ENCODE measurements at regions not wholly inside any gene's neighbourhood (a gene's known extent, or its start where the extent isn't known, plus 50 kb on each side); places are given as distances from the start of the nearest gene placed in this dataset.
A peak's percentile ranks its signal among the peaks of the same experiment; 100 is the strongest.
"Not testable (repeated sequence)": the region's sequence is repeated elsewhere in the genome, so short reads cannot be mapped to it uniquely, and the experiment has no call there.

DNA sequence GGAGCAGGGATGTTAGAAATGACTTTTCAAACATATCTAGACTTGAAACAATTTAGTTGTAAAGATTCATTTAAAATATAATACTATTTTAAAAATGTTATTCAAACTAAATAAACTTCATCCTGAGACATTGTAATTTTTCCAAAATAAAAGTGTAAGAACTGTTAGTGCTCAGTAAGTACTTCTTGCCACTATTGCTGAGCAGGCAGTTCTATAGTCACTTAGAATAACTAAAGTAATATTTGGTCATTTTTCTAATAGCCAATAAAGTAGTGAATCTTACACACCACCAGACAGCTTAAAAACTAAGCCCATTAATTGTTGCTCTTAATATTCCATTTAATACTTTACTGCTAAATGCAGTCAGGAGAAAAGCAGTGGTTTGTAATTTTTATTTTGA lies 1120.0 kb upstream of the CDH10 start:
- in situ Hi-C loops (cut with MboI; ENCODE audit: low pct_unique_long_range_greater_than_20kb, low sequenced_read_pairs): no loop called here
- no peak for DNase-seq

DNA sequence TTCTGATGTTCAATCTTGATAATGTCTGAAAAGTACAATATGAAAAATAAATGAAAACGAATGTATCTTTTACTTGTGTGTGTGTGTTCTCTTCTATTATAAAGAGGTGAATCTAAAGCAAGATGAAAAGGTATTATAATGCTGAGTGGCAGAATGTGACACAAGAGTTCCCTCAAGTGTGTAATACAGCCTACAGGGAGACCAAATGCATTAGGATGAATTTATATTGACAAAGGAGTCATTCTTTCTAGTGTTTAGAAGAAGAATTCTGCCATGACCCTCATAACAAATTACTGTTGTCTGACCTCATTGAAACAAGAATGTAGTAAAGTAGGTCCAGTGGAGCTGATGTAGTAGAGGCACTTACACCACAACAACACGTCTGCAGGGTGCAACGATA lies 1119.0 kb upstream of the CDH10 start:
- in situ Hi-C loops (cut with MboI; ENCODE audit: low pct_unique_long_range_greater_than_20kb, low sequenced_read_pairs): no loop called here
- DNase-seq: no peak

DNA sequence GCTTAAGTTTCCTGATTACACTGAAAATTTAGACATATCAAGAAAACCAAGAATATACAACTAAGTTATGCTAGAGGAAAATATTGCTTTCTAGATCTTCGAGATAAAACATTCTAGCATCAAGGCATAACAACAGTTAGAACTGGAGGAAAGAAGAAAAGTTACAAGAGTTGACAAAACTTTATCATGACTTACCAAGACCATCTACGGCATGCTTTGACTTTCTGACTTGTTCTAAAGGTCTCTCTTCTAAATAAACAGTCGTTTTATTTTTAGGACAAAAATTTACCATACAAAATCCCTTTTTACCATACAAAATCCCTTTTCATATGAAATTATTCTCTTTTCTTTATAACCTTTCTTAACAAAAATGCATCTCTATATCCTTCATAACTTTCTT lies 1110.1 kb upstream of the CDH10 start:
- DNase-seq: peak; percentile 3
- in situ Hi-C loops (cut with MboI; ENCODE audit: low pct_unique_long_range_greater_than_20kb, low sequenced_read_pairs): no loop called here

DNA sequence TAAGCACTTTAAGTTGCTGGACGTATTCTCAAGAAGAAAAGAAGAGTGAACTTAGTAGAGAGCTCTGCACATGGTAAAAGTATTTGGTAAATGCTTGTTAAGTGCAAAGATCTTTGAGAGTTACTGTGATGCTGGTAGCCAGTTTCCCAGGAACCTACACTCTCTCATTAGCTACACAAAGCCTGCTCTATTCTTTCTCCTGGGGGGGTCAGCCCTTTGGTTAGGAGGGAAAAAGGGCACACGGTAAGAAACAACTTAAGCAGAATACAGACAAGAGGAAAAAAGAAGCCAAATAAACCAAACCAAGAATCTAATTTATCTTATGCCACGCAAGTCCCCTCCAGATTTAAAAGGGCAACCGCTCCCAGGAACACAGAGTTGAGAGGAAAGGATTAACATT lies 1100.1 kb upstream of the CDH10 start:
- in situ Hi-C loops (cut with MboI; ENCODE audit: low pct_unique_long_range_greater_than_20kb, low sequenced_read_pairs): no loop called here
- no peak for DNase-seq

DNA sequence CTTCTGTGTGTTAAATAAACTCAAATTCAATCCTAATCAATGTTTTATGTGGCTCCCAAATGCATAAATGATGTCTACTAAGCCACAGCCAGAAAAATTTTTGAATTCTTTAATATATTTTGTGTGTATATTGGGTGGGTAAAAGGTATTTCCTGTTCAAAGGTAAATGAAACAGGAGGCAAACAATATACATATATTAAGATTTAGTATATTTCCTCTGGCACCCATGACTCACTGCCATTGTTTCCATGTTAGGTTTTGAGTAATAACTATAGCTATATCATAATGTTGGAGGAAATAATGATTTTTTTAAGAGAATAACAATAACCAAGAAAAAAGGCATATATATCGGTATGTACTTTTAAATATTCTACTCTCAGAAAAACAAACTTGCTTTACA lies 1071.9 kb upstream of the CDH10 start:
- DNase-seq: no peak
- in situ Hi-C loops (cut with MboI; ENCODE audit: low pct_unique_long_range_greater_than_20kb, low sequenced_read_pairs): no loop called here

DNA sequence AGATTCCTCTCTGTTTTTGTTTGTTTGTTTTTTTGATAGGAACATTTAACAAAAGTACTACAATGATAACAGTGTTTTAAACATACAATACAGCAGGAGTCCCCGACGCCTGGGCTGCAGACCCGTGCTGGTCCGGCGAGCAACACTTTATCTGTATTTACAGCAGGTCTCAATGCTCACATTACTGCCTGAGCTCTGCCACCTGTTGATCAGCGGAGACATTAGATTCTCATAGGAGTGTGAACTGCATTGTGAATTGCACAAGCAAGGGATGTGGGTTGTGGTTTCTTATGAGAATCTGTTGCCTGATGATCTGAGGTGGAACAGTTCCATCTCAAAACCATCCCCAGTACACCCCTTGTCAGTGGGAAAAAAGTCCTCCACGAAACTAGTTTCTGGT lies 1068.5 kb upstream of the CDH10 start:
- DNase-seq: peak; percentile 1

DNA sequence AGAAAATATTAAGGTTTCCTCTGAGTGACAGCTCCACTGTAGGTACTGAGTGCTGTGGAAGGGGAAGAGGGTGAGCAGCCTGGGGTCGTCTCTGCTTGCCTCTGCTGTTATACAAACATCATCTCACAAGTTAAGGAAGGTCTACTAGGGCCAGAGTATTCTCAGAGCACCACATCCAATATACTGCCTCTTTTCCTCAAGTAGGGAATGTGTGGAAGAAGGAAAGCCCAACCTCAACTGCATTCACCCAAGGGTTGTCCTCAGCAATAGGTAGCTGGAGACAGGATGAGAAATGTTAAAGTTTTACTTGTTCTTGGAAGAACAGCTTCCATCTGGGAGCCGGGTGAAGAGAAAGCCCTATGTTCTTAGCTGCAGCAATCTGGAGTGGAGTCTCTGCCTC lies 1062.3 kb upstream of the CDH10 start:
- DNase-seq: no peak
- in situ Hi-C loops (cut with MboI; ENCODE audit: low pct_unique_long_range_greater_than_20kb, low sequenced_read_pairs): no loop called here

More for the DNA sequence above, 1068.5 kb upstream of the CDH10 start:
- in situ Hi-C loops (cut with MboI; ENCODE audit: low pct_unique_long_range_greater_than_20kb, low sequenced_read_pairs): no loop called here

DNA sequence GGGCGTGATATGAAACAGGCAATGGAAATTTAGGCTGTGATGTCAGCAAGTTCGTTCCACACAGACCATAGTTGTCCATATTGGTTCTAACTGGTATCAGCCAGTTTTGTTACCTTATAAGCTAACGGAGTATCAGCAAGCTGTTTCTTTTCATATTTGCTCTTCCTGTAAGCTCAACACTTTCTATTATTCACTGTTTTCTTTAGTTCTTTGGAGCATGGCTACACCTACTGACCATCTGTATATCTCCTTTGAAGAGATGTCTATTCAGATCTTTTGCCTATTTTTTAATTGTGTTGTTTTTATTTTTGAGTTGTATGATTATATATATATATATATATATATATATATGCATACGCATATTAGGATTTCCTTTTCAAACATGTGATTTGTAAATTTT lies 1057.2 kb upstream of the CDH10 start:
- DNase-seq: no peak
- in situ Hi-C loops (cut with MboI; ENCODE audit: low pct_unique_long_range_greater_than_20kb, low sequenced_read_pairs): no loop called here

DNA sequence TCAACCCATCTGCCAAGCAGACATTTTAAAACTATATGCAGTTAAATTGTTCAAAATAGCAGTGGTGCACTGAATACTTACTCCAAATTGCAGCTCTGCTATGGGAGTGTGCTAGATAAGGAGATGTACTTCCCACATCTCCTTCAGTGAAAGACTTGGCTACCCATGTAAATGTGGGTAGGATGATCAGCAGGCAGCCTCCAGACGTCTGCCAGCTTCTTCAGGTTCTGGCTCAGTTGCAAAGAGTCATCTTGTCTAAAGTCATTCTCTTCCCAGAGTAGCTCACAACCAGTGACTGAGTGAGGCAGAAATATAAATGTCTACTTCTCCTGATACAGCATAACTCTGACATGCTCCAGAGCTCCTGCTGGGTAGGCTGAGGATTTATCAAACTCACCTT lies 1050.0 kb upstream of the CDH10 start:
- in situ Hi-C loops (cut with MboI; ENCODE audit: low pct_unique_long_range_greater_than_20kb, low sequenced_read_pairs): no loop called here
- DNase-seq: no peak

DNA sequence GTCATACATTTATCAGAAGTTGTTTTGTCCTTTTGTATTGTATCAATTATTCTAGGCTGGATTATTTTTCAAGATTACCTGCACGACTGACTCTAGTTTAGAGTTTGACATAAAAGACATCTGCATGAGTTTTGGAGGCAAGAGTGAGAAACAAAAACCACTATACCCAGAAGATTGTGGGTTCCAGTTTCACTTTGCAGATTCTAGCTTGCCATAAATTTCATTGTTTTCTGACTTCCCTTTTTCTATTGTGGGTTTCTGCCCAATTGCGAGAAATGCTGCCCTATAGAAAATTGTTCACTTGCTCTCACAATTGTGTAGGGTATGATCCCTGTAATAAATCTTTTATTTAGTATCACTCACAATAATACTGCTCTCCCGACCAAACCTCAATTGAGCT lies 1043.4 kb upstream of the CDH10 start:
- peak; percentile 5 for DNase-seq
- in situ Hi-C loops (cut with MboI; ENCODE audit: low pct_unique_long_range_greater_than_20kb, low sequenced_read_pairs): no loop called here

DNA sequence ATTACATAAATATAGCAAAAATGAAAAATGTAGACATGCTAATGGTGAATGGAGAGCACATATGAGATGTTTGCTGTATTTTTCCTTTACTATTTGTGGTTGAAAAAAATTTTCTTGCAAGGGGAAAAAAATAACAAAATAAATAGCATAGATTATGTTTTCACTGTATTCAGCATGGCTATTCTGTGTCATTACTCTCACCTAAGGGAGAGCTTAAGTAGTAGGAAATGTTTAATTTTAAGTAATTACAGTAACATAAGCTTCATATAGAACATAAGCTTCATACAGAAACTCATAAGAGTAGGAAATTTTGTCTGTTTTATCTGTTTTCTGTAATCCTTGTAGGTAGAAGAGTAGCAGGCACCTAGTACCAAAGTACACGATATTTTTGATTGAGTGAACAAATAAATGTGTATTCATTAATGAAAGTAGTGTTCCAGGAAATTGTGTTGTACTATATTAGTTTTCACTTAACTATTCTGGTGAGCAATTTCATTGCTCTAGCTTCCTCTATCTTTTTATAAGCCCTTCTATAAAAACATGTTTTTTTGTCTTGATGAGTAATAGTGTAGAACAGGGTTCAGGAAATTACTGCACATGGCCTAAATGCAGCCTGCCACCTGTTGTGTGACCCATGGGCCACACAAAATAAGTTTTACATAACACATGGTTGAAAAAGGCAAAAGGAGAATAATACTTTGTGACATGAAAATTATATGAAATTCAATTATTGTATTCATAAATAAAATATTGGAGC lies 1025.0 kb upstream of the CDH10 start:
- in situ Hi-C loops (cut with MboI; ENCODE audit: low pct_unique_long_range_greater_than_20kb, low sequenced_read_pairs): no loop called here
- DNase-seq: no peak

DNA sequence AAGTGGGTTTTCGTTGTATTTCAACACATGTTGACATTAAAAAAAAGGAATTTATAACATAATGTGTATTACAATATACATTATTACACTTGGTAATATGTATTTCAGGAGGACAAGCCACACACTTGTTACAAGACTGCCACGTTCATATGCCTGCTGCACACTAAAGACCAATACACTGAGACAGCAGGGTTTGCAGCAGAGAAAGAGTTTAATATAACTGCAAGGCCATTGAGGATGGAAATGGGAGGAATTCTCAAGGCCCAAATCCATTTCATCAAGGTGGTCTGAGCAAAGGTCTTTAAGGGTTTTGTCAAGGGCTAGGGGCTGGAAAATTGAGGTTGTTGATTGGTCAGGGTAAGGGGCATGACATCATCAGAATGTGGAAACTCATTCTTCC lies 1017.8 kb upstream of the CDH10 start:
- in situ Hi-C loops (cut with MboI; ENCODE audit: low pct_unique_long_range_greater_than_20kb, low sequenced_read_pairs): no loop called here
- no peak for DNase-seq

DNA sequence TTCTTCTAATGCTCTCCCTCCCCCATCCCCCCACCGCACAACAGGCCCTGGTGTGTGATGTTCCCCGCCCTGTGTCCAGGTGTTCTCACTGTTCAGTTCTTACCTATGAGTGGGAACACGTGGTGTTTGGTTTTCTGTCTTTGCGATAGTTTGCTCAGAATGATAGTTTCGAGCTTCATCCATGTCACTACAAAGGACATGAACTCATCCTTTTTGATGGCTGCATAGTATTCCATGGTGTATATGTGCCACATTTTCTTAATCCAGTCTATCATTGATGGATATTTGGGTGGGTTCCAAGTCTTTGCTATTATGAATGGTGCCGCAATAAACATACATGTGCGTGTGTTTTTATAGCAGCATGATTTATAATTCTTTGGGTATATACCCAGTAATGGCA lies 1005.5 kb upstream of the CDH10 start:
- in situ Hi-C loops (cut with MboI; ENCODE audit: low pct_unique_long_range_greater_than_20kb, low sequenced_read_pairs); DNase-seq: not testable (repeated sequence)

DNA sequence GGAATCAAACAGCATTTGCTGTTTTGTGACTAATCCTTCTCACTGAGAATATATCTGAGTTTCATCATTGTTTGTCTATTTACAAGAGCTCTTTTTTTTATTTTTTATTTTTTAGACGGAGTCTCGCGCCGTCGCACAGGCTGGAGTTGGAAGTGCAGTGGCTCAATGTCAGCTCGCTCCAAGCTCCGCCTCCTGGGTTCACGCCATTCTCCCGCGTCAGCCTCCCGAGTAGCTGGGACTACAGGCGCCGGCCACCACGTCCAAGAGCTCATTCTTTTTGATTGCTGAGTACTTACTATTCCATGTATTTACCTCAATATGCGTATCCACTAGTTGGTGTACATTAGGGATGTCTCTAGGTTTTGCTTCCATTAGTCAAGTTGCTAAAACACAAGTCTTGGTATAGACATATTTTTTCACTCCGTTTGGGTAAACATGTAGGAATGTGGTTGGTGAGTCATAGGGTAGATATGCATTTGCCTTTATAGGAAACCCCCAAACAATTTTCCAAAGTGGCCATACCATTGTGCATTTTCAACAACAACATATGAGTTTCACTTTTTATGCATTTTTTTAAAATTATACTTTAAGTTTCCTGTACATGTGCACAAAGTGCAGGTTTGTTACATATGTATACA lies 1005.0 kb upstream of the CDH10 start:
- no peak for DNase-seq
- in situ Hi-C loops (cut with MboI; ENCODE audit: low pct_unique_long_range_greater_than_20kb, low sequenced_read_pairs): no loop called here

DNA sequence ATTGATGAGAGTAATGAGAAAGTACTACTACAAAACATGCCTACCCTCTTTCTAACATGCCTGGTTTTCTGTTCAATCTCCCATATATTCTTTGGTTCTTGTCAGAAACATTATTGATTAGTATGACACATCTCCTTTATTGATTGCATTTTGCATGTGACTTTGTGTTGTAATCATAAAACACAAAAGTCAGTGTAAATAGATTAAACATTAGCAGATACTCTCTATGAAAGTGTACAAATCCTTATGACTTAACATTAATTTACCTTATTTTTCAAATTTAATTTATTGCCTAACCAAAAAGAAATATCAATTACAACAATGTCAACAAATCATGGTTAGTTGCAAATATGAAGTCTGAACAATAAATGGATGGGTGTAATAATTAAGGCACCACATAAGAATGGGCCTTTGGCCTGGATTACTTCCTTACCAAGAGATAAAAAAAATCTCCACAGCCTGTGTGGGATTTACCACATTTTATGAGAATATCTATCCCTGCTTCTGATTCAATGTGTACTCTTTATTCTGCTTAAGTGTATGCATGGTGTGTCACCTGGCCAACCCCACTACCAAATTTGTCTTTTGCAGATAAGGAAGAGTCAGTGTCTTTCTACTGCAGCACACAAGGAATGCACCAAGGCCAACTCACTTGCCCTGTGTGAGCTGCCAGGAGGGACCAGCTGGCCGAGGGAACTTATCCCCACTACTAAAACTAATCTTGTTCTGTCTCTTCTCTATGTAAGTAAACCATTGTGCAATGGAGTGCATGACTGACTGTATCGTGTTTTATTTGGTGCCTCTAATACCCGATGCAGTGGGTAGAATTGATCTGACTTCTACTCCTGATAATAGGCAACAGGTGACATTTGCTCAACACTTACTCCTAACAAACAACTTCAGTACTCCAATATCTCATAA lies 1001.9 kb upstream of the CDH10 start:
- no peak for DNase-seq
- in situ Hi-C loops (cut with MboI; ENCODE audit: low pct_unique_long_range_greater_than_20kb, low sequenced_read_pairs): no loop called here

DNA sequence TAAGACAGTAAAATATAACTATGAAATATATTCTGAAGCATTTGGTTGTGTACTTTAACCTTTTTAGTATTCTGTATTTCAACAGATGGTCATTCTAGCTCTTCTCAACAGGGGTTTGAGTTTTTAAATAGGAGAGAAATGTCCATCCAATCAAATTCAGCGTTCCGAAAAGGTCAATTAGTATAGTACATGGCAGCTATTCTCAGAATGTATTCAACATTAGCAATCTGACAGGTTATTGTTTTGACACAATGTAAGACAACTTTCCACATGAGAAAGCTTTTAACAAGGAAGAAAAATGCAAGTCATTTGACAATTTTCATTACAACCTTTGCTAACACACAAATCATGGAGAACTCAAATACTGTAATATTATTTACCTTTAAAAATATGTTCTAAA lies 996.3 kb upstream of the CDH10 start:
- no peak for DNase-seq
- in situ Hi-C loops (cut with MboI; ENCODE audit: low pct_unique_long_range_greater_than_20kb, low sequenced_read_pairs): no loop called here

DNA sequence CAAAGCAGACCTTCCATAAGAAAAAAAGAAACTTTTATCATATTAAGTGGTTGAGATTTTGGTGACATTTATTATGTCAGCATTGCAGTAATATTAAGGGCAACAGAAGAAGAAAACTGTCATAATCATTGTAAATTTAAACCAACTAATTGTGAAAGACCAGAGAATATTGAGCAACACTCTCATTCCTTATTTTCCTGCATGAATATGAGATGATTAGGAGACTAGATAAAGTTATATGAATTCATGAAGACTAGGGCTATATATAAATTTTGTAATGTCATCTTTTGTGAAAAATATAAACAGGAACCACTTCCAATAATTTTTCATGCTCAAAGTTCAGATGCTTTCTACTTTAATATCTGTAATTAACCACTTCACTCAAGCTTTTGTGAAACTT lies 974.5 kb upstream of the CDH10 start:
- in situ Hi-C loops (cut with MboI; ENCODE audit: low pct_unique_long_range_greater_than_20kb, low sequenced_read_pairs): no loop called here
- DNase-seq: no peak

DNA sequence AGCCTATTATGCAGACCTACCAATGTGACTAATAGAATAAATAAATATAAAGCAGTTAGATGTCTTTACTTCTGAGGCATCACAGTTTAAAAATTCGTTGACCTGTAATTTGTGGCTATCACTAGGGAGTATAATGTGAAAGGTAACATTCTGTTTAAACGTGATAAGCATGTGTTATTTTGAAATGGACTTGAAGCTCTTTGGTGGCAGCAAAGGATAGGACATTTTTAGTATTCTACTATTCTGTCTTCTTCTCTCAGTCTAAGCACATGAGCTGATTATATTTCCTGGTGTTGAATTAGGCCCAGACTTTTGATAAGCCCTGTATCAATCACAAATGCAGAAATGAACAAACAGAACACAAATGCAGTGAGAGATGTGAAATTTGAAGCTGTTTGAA lies 974.0 kb upstream of the CDH10 start:
- no peak for DNase-seq
- in situ Hi-C loops (cut with MboI; ENCODE audit: low pct_unique_long_range_greater_than_20kb, low sequenced_read_pairs): no loop called here

DNA sequence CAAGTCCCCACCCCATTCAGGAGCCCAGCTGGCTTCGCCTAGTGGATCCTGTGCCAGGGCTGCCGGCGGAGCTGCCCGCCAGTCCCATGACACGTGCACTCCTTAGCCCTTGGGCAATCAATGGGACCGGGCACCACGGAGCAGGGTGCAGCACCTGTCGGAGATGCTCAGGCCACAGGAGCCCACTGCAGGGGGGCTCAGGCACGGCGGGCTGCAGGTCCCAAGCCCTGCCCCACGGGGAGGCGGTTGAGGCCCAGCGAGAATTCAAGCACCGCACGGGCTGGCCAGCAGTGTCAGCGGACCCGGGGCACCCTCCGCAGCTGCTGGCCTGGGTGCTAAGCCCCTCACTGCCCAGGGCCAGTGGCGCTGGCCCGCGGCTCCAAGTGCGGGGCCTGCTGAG lies 969.7 kb upstream of the CDH10 start:
- in situ Hi-C loops (cut with MboI; ENCODE audit: low pct_unique_long_range_greater_than_20kb, low sequenced_read_pairs): no loop called here
- DNase-seq: no peak

DNA sequence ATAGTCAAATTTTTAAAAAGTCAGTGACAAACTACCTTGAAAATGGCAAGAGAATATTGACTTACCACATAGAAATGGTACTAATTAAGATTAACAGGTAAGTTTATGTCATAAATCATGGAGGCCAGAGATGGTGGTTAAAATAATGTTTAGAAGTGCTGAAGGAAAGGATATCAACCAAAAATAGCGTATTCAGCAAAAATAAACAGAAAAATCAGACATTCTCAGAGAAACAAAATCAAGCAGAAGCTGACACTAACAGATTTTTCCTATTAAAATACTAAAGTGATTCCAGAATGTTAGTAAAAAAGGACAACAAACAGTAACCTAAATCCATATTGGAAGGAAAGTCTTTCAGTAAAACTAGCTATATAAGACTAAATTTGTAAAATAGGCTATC lies 959.9 kb upstream of the CDH10 start:
- no peak for DNase-seq
- in situ Hi-C loops (cut with MboI; ENCODE audit: low pct_unique_long_range_greater_than_20kb, low sequenced_read_pairs): no loop called here

All from KBM-7 (cell line).